Left ventricle myocardium inferior (tissue), 1 donor: ENCODE measurements at regions not wholly inside any gene's neighbourhood (a gene's known extent, or its start where the extent isn't known, plus 50 kb on each side); places are given as distances from the start of the nearest gene placed in this dataset.

Source experiments
- DNase-seq: peaks from one replicate; pipeline ENCODE4 v3.0.0-alpha.2; 2020
- H3K27ac ChIP-seq: fragments of 200-600 bp; replicated peaks from 2 replicates; pipeline ENCODE4 v1.8.0; 2021
- H3K27me3 ChIP-seq: fragments of 200-600 bp; 2 replicates; pipeline ENCODE4 v1.8.0; 2021; ENCODE audit warnings: low read depth
- H3K36me3 ChIP-seq: fragments of 200-600 bp; 2 replicates; pipeline ENCODE4 v1.8.0; 2021
- H3K4me1 ChIP-seq: fragments of 200-600 bp; 2 replicates; pipeline ENCODE4 v1.8.0; 2021
- H3K4me3 ChIP-seq: fragments of 200-600 bp; 2 replicates; pipeline ENCODE4 v1.8.0; 2021; ENCODE audit warnings: mild to moderate bottlenecking, moderate library complexity
- H3K9me3 ChIP-seq: fragments of 200-600 bp; replicated peaks from 2 replicates; pipeline ENCODE4 v1.8.0; 2021
- intact Hi-C: fragments of 100-400 bp; cut with micrococcal nuclease; formaldehyde crosslinking; loops from one replicate; pipeline ENCODE4 v1.11.0; 2022
- TF ChIP-seq, protein P1 (sequence below): fragments of 200-600 bp; IDR thresholded peaks from 2 replicates; pipeline ENCODE4 v1.8.0; 2021; ENCODE audit warnings: antibody characterized with exemption, mild to moderate bottlenecking, borderline replicate concordance
- donor health status: DM: no; HTN: yes; CAD: no; lungs with severe emphysema.

DNA sequence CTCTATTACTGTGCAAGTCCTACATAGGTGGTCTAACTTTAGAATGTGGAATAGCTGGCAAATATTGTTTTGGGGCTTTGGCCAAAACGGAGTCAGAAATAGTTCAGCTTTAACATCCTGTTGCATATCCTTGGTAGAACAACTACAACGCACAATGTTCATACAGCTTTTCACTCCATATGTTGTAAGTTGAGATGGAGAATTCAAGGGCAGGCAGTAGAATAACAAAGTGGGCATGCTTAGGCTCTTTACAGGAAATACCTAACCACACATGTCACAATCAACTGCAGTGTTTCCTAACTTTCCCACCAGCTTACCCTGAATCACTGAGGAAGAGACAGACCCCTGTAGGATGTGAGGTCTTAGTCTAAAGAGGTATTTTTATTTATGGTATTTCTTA lies 122.3 kb downstream of the PPP1R3A start:
- Histone ChIP-seq H3K36me3 (no peaks in the 10 kb centered on the region), H3K27me3 (no peaks in the 10 kb centered on the region), H3K9me3 (no peaks in the 10 kb centered on the region), H3K4me3 (no peak overlapping the region), H3K4me1 (no peaks in the 10 kb centered on the region), H3K27ac (no peak overlapping the region)
- TF ChIP-seq, protein P1, sequence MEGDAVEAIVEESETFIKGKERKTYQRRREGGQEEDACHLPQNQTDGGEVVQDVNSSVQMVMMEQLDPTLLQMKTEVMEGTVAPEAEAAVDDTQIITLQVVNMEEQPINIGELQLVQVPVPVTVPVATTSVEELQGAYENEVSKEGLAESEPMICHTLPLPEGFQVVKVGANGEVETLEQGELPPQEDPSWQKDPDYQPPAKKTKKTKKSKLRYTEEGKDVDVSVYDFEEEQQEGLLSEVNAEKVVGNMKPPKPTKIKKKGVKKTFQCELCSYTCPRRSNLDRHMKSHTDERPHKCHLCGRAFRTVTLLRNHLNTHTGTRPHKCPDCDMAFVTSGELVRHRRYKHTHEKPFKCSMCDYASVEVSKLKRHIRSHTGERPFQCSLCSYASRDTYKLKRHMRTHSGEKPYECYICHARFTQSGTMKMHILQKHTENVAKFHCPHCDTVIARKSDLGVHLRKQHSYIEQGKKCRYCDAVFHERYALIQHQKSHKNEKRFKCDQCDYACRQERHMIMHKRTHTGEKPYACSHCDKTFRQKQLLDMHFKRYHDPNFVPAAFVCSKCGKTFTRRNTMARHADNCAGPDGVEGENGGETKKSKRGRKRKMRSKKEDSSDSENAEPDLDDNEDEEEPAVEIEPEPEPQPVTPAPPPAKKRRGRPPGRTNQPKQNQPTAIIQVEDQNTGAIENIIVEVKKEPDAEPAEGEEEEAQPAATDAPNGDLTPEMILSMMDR, result no peak
- intact Hi-C loops, result no loop called here
- DNase-seq, result no peak

DNA sequence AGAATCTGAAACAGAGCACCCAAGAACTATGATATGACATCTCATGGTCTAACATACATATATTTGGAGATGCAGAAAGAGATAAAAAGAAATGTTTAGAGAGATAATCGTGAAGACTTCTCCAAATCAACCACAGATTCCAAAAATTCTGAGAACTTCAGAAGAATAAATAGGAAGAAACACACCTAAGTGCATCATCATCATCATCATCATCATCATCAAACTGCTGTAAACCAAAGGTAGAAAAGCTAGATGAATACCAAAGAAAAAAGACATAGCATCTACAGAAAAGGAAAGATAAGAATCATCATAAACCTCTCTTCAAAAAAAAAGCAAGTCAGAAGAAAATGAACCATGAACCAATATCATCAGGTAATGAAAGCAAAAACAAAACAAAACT lies 124.2 kb downstream of the PPP1R3A start:
- Histone ChIP-seq H3K36me3 (no peaks in the 10 kb centered on the region), H3K4me3 (no peak overlapping the region), H3K4me1 (peaks cover 9% of the 10 kb centered on the region), H3K27me3 (no peaks in the 10 kb centered on the region), H3K27ac (no peak overlapping the region), H3K9me3 (no peaks in the 10 kb centered on the region)
- intact Hi-C loops, result no loop called here
- no peak for DNase-seq
- TF ChIP-seq, protein P1, result no peak

DNA sequence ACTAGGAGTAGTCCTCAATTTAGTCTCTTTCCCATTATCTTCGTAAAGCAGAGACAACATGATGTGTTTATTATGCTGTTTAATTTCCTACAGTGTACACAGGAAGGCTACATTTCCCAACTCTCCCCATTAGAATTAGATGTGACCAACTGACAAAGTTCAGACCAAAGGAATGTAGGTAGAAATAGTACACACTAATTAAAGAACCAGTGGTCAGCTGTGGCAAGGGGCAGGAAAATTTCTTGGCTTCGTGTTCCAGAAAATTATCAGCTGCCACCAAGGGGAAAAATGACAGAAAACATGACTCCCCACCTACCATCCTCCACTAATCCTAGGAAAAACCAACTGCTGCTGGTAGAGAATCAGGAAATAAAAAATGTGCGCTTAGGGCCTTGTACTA lies 125.6 kb downstream of the PPP1R3A start:
- DNase-seq, result no peak
- intact Hi-C loops, result no loop called here
- TF ChIP-seq, protein P1, result no peak
- Histone ChIP-seq H3K9me3 (no peaks in the 10 kb centered on the region), H3K36me3 (no peaks in the 10 kb centered on the region), H3K27me3 (no peaks in the 10 kb centered on the region), H3K4me3 (no peak overlapping the region), H3K4me1 (peaks cover 14% of the 10 kb centered on the region), H3K27ac (no peak overlapping the region)

DNA sequence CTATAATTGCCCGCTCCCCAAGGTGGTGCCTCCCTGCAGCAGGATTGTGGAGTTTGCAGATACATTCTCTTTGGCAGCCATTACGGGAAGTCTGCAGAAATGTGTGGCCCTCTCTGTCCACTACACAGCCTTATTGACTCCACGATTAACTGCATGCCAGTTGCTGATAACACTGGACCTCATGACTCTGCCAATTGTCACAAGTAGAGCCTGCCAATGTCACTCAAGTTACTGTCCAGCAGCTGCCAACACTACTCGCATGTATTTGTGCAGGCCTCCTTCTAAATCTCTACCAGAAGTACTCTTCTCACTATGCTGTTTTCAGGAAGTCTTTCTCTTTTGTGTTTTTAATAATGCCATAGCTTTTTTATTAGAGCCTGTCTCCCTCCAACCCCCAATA lies 128.8 kb downstream of the PPP1R3A start:
- intact Hi-C loops, result no loop called here
- Histone ChIP-seq H3K4me3 (no peak overlapping the region), H3K27ac (peak overlapping the region; percentile 59), H3K36me3 (no peaks in the 10 kb centered on the region), H3K9me3 (peaks cover 1% of the 10 kb centered on the region), H3K4me1 (peaks cover 14% of the 10 kb centered on the region), H3K27me3 (no peaks in the 10 kb centered on the region)
- TF ChIP-seq, protein P1, result no peak
- peak; percentile 28 for DNase-seq

DNA sequence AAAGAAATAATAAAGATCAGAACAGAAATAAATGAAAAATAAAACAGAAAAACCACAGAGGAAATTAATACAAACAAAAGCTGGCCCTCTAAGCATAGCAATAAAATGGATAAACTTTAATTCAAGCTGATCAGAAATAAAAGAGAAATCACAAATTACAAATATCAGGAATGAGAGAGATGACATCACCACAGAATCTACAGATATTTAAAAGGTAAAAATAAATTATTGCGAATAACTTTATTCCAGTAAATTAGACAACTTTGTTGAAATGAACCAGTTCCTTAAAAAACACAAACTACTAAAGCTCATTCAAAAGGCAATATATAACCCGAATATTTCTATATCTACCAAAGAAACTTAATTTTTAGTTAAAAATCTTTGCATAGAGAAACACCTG lies 131.7 kb downstream of the PPP1R3A start:
- Histone ChIP-seq H3K27me3 (no peaks in the 10 kb centered on the region), H3K36me3 (no peaks in the 10 kb centered on the region), H3K4me1 (peaks cover 14% of the 10 kb centered on the region), H3K27ac (no peak overlapping the region), H3K4me3 (no peak overlapping the region), H3K9me3 (peaks cover 8% of the 10 kb centered on the region)
- intact Hi-C loops, result no loop called here
- TF ChIP-seq, protein P1, result no peak
- DNase-seq, result no peak

DNA sequence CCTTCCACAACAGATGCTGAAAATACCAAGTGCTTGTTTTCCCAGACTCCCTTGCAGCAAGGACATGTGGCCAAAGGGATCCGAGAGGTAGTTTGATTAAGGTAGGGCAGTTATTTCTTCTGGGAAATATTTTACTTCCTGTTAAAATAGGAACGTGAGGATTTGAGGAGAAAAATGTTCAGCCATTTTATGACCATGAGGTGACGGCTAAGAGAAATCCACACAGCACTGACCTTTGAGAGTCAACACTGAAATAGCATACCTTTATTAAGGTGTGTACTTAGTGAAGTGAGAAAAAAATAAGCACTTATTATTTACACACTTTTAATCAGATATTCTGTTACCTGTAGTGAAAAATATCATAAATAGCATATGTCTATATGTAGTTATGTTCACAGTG lies 133.9 kb downstream of the PPP1R3A start:
- no peak for DNase-seq
- TF ChIP-seq, protein P1, result no peak
- no peaks in the 10 kb centered on the region for H3K36me3 ChIP-seq
- H3K4me1 ChIP-seq, result peaks cover 6% of the 10 kb centered on the region
- H3K27ac ChIP-seq, result no peak overlapping the region
- intact Hi-C loops, result no loop called here
- H3K4me3 ChIP-seq, result no peak overlapping the region
- no peaks in the 10 kb centered on the region for H3K27me3 ChIP-seq
- peaks cover 8% of the 10 kb centered on the region for H3K9me3 ChIP-seq
